GM12873 (cell line): ENCODE measurements at regions not wholly inside any gene's neighbourhood (a gene's known extent, or its start where the extent isn't known, plus 50 kb on each side); places are given as distances from the start of the nearest gene placed in this dataset.

ENCODE experiments used
- TF ChIP-seq, protein P1 (sequence below): IDR thresholded peaks from 2 replicates; pipeline ENCODE4 v1.5.1; 2012; ENCODE audit warnings: low read depth, mild to moderate bottlenecking, moderate library complexity, low read length, control low read depth; ENCODE audit not compliant: insufficient read depth; ENCODE audit errors: missing control alignments

DNA sequence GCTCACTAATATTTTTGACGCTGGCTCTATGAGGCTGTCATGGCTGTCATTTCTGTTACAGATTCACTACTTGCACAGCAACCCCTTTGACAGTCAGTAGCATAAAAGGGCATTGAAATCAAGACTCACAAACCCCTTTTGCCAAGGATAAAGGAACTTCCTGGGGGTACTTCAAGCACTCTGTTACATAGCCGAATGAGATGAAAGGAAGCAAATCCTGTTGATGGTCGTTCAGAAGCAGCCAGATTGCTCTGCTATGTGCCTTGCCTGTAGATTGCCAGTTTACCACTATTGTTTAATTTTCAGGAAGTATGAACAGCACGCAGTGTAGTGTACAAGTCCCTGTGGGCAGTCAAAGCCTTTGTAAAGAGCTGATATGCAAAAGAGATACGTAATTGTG lies 296.2 kb downstream of the LRRIQ3 start:
- TF ChIP-seq, protein P1, sequence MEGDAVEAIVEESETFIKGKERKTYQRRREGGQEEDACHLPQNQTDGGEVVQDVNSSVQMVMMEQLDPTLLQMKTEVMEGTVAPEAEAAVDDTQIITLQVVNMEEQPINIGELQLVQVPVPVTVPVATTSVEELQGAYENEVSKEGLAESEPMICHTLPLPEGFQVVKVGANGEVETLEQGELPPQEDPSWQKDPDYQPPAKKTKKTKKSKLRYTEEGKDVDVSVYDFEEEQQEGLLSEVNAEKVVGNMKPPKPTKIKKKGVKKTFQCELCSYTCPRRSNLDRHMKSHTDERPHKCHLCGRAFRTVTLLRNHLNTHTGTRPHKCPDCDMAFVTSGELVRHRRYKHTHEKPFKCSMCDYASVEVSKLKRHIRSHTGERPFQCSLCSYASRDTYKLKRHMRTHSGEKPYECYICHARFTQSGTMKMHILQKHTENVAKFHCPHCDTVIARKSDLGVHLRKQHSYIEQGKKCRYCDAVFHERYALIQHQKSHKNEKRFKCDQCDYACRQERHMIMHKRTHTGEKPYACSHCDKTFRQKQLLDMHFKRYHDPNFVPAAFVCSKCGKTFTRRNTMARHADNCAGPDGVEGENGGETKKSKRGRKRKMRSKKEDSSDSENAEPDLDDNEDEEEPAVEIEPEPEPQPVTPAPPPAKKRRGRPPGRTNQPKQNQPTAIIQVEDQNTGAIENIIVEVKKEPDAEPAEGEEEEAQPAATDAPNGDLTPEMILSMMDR: no peak

DNA sequence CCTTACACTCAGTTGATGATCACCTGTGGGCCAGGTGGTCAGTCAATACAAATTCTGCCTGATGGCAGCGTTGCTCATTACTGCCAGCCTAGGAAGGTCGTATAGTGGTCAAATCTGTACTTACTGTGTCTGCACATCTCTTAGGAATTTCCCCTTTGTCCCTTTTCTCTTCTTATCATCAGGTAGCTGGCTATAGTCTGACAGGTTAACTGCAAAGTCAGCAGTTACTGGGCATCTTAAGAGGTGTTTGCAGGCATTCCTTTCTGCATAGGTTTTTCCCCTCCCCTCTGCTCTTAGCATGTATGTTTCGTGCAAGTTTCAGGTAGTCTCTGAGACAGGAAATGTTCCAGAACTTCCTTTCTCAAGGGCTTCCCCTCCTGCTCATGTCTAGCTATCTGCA lies 298.7 kb downstream of the LRRIQ3 start:
- TF ChIP-seq, protein P1: no peak

- TF ChIP-seq, protein P1: no peak
Observed at GRCh38 chr1:73898540-73898939, 299.4 kb downstream of the LRRIQ3 start.

GRCh38 chr1:73887412-73887811 lies 310.6 kb downstream of the LRRIQ3 start:
- TF ChIP-seq, protein P1: no peak

GRCh38 chr1:73886716-73887115 lies 311.3 kb downstream of the LRRIQ3 start:
- TF ChIP-seq, protein P1: no peak

DNA sequence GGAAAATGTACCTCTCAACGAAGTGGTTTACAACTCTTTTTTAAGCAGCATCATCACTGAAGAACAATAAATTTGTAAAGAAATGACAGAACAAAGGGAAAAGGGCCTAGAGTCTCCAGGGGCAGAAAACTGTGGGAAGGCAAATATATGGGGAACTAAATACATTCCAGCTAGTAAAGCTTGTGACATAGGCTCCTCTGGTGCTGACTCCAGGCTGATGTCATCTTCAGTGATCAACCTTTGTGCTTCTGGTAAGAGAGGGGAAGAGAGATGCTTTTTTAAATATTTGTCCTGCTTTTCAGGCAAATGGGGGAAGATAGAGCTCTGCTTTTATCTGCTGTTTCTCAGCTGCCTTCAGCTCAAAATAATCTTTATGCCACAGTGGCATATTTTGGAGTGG lies 323.2 kb downstream of the LRRIQ3 start:
- TF ChIP-seq, protein P1: no peak

DNA sequence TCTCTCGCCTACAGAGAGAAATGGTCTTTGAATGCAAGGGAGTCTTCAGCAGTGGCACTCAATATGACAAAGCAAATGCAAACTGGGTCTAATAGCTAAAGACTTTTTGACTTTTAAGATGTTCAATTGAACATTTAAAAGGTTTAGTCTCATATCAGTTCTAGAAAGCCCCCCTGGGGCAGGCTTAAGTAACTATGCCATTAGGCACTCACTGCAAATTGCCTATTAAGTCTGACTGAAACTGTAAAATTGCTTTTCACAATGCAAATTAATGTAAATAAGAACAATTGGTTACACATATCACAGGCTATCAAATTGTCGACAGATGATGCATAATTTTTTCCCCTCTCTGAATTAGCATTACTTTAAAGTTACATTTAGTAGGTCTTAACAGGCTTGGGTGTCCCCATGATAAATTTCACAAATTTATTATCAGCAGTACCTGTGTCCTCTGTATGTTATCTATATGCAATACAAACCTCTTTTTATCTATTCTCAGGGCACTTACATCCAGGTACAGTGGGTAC lies 329.1 kb downstream of the LRRIQ3 start:
- TF ChIP-seq, protein P1: no peak
